Stimulated activated naive CD8-positive, alpha-beta T cell treated with anti-CD3 and anti-CD28 coated beads, Interleukin-15, Interleukin-2, amounts not matched to agents 100 ng/mL and 50 ng/mL, for 24 hours (primary cell): ENCODE measurements at regions not wholly inside any gene's neighbourhood (a gene's known extent, or its start where the extent isn't known, plus 50 kb on each side); places are given as distances from the start of the nearest gene placed in this dataset.

Experiments used
- H3K27ac Mint-ChIP-seq: one replicate; pipeline ENCODE4 v1.8.0; 2021; ENCODE audit warnings: mild to moderate bottlenecking, mixed read lengths
- H3K27me3 Mint-ChIP-seq: one replicate; pipeline ENCODE4 v1.8.0; 2021; ENCODE audit warnings: mixed read lengths
- H3K36me3 Mint-ChIP-seq: one replicate; pipeline ENCODE4 v1.8.0; 2021; ENCODE audit warnings: low read depth, mixed read lengths
- H3K4me1 Mint-ChIP-seq: one replicate; pipeline ENCODE4 v1.8.0; 2021; ENCODE audit warnings: low read depth, mixed read lengths
- H3K4me3 Mint-ChIP-seq: one replicate; pipeline ENCODE4 v1.8.0; 2021; ENCODE audit warnings: mild to moderate bottlenecking, mixed read lengths
- H3K9me3 Mint-ChIP-seq: one replicate; pipeline ENCODE4 v1.8.0; 2021; ENCODE audit warnings: mixed read lengths

- Mint-ChIP-seq H3K4me1 (no peaks in the 10 kb centered on the region), H3K27ac (no peak overlapping the region), H3K36me3 (no peaks in the 10 kb centered on the region), H3K27me3 (peaks cover 28% of the 10 kb centered on the region), H3K4me3 (no peak overlapping the region), H3K9me3 (no peaks in the 10 kb centered on the region)
Measured at GRCh38 chr6:4322134-4322845, 186.9 kb upstream of the ECI2 start.

GRCh38 chr6:4320860-4321259, 185.5 kb upstream of the ECI2 start:
- H3K36me3 Mint-ChIP-seq: no peaks in the 10 kb centered on the region
- no peaks in the 10 kb centered on the region for H3K4me1 Mint-ChIP-seq
- peaks cover 27% of the 10 kb centered on the region for H3K27me3 Mint-ChIP-seq
- no peak overlapping the region for H3K4me3 Mint-ChIP-seq
- no peaks in the 10 kb centered on the region for H3K9me3 Mint-ChIP-seq
- no peak overlapping the region for H3K27ac Mint-ChIP-seq

- Mint-ChIP-seq H3K4me1 (no peaks in the 10 kb centered on the region), H3K9me3 (no peaks in the 10 kb centered on the region), H3K27ac (no peak overlapping the region), H3K4me3 (no peak overlapping the region), H3K27me3 (peaks cover 29% of the 10 kb centered on the region), H3K36me3 (no peaks in the 10 kb centered on the region)
Measured at GRCh38 chr6:4319981-4320683, 184.8 kb upstream of the ECI2 start.

- peaks cover 3% of the 10 kb centered on the region for H3K36me3 Mint-ChIP-seq
- H3K4me1 Mint-ChIP-seq: no peaks in the 10 kb centered on the region
- no peak overlapping the region for H3K4me3 Mint-ChIP-seq
- peaks cover 30% of the 10 kb centered on the region for H3K27me3 Mint-ChIP-seq
- H3K9me3 Mint-ChIP-seq: peaks cover 5% of the 10 kb centered on the region
- H3K27ac Mint-ChIP-seq: no peak overlapping the region
Measured at GRCh38 chr6:4318321-4318720, 182.9 kb upstream of the ECI2 start.

- peaks cover 16% of the 10 kb centered on the region for H3K9me3 Mint-ChIP-seq
- peaks cover 3% of the 10 kb centered on the region for H3K36me3 Mint-ChIP-seq
- H3K27me3 Mint-ChIP-seq: peaks cover 24% of the 10 kb centered on the region
- no peak overlapping the region for H3K4me3 Mint-ChIP-seq
- no peaks in the 10 kb centered on the region for H3K4me1 Mint-ChIP-seq
- H3K27ac Mint-ChIP-seq: no peak overlapping the region
Measured at GRCh38 chr6:4316867-4317400, 181.6 kb upstream of the ECI2 start.

- Mint-ChIP-seq H3K27me3 (peaks cover 21% of the 10 kb centered on the region), H3K27ac (no peak overlapping the region), H3K36me3 (peaks cover 3% of the 10 kb centered on the region), H3K4me1 (no peaks in the 10 kb centered on the region), H3K9me3 (peaks cover 36% of the 10 kb centered on the region), H3K4me3 (no peak overlapping the region)
Measured at GRCh38 chr6:4314201-4314707, 178.9 kb upstream of the ECI2 start.

GRCh38 chr6:4313044-4313686, 177.8 kb upstream of the ECI2 start:
- Mint-ChIP-seq H3K36me3 (peaks cover 3% of the 10 kb centered on the region), H3K4me3 (no peak overlapping the region), H3K27ac (no peak overlapping the region), H3K27me3 (peaks cover 14% of the 10 kb centered on the region), H3K4me1 (no peaks in the 10 kb centered on the region), H3K9me3 (peaks cover 36% of the 10 kb centered on the region)

- Mint-ChIP-seq H3K36me3 (peaks cover 3% of the 10 kb centered on the region), H3K27me3 (peaks cover 9% of the 10 kb centered on the region), H3K27ac (no peak overlapping the region), H3K9me3 (peaks cover 36% of the 10 kb centered on the region), H3K4me1 (no peaks in the 10 kb centered on the region), H3K4me3 (no peak overlapping the region)
Measured at GRCh38 chr6:4311976-4312860, 176.8 kb upstream of the ECI2 start.

GRCh38 chr6:4309540-4309939, 174.2 kb upstream of the ECI2 start:
- H3K27me3 Mint-ChIP-seq: peaks cover 18% of the 10 kb centered on the region
- H3K27ac Mint-ChIP-seq: no peak overlapping the region
- H3K36me3 Mint-ChIP-seq: peaks cover 3% of the 10 kb centered on the region
- peaks cover 36% of the 10 kb centered on the region for H3K9me3 Mint-ChIP-seq
- no peak overlapping the region for H3K4me3 Mint-ChIP-seq
- H3K4me1 Mint-ChIP-seq: no peaks in the 10 kb centered on the region

GRCh38 chr6:4308364-4308763, 173.0 kb upstream of the ECI2 start:
- Mint-ChIP-seq H3K36me3 (no peaks in the 10 kb centered on the region), H3K4me1 (no peaks in the 10 kb centered on the region), H3K9me3 (peaks cover 30% of the 10 kb centered on the region), H3K4me3 (no peak overlapping the region), H3K27me3 (peaks cover 24% of the 10 kb centered on the region), H3K27ac (no peak overlapping the region)

- H3K27me3 Mint-ChIP-seq: peaks cover 24% of the 10 kb centered on the region
- H3K4me1 Mint-ChIP-seq: no peaks in the 10 kb centered on the region
- no peaks in the 10 kb centered on the region for H3K36me3 Mint-ChIP-seq
- no peak overlapping the region for H3K27ac Mint-ChIP-seq
- H3K4me3 Mint-ChIP-seq: no peak overlapping the region
- peaks cover 5% of the 10 kb centered on the region for H3K9me3 Mint-ChIP-seq
Measured at GRCh38 chr6:4304927-4305455, 169.6 kb upstream of the ECI2 start.

GRCh38 chr6:4303638-4304037, 168.3 kb upstream of the ECI2 start:
- no peak overlapping the region for H3K4me3 Mint-ChIP-seq
- no peak overlapping the region for H3K27ac Mint-ChIP-seq
- H3K27me3 Mint-ChIP-seq: peaks cover 24% of the 10 kb centered on the region
- H3K9me3 Mint-ChIP-seq: no peaks in the 10 kb centered on the region
- H3K4me1 Mint-ChIP-seq: no peaks in the 10 kb centered on the region
- H3K36me3 Mint-ChIP-seq: no peaks in the 10 kb centered on the region

GRCh38 chr6:4302524-4302923, 167.1 kb upstream of the ECI2 start:
- Mint-ChIP-seq H3K4me1 (no peaks in the 10 kb centered on the region), H3K36me3 (no peaks in the 10 kb centered on the region), H3K9me3 (no peaks in the 10 kb centered on the region), H3K4me3 (no peak overlapping the region), H3K27me3 (peaks cover 24% of the 10 kb centered on the region), H3K27ac (no peak overlapping the region)

- H3K4me3 Mint-ChIP-seq: no peak overlapping the region
- H3K4me1 Mint-ChIP-seq: no peaks in the 10 kb centered on the region
- H3K9me3 Mint-ChIP-seq: no peaks in the 10 kb centered on the region
- no peaks in the 10 kb centered on the region for H3K36me3 Mint-ChIP-seq
- peaks cover 24% of the 10 kb centered on the region for H3K27me3 Mint-ChIP-seq
- H3K27ac Mint-ChIP-seq: no peak overlapping the region
Measured at GRCh38 chr6:4301871-4302270, 166.5 kb upstream of the ECI2 start.
